ENCODE measurements at regions not wholly inside any gene's neighbourhood (a gene's known extent, or its start where the extent isn't known, plus 50 kb on each side); places are given as distances from the start of the nearest gene placed in this dataset.
"Not testable (repeated sequence)": the region's sequence is repeated elsewhere in the genome, so short reads cannot be mapped to it uniquely, and the experiment has no call there.

DNA sequence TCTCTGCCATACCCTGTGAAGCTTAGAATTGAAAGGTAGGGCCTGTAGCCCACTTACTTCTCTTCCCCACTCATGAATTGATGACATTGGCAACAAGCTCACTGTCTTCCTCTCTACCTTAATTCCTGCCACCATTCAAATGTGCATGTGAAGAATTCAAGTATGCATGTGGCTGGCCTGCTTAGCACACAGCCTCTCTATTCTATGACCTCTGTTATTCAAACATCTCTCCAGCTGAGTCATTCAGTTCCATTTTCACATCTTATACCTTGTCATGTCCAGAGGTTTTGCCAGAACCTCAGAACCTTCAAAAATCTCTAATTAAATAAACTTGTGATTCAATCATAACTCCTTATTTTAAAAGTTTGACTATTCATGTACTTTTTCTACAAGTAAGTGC, 114.7 kb upstream of the MAN2A1 start:
- no peak for DNase-seq

DNA sequence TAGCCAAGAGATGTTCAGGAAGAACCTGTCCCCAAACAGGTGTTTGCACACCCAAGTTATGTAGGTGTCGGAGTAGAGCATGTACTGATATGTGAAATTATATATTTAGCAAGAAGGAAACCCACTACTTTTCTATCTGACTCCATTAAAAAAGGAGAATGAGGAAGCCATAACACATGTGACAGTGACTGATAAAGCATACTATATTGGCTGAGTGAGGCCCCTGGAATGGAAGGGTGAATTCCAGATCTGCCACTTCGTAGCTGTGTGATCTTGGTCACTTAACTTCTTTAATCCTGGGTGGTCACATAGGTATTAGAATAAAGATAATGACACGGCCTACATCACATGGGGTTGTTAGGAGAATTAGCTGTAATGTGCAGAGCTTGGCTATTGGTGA, 116.0 kb upstream of the MAN2A1 start:
- no peak for DNase-seq

DNA sequence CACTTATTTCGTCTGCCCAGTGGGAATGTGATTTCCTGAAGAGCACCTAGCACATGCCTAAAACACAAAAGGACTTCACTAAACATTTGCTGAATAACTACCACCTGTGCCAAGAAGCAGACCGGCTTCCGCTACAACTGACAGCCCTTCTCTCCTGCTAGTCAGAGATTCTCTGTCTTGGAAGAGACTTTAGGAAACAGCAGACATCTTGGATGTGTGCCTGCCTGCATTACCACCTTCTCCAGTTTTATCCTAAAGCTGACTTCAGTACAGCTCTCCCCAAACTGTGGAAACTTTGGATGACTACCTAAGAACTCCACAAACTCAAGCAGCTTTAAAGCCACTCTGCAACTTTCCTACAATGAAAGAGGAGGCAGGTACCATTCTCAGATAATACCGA, 116.5 kb upstream of the MAN2A1 start:
- no peak for DNase-seq

DNA sequence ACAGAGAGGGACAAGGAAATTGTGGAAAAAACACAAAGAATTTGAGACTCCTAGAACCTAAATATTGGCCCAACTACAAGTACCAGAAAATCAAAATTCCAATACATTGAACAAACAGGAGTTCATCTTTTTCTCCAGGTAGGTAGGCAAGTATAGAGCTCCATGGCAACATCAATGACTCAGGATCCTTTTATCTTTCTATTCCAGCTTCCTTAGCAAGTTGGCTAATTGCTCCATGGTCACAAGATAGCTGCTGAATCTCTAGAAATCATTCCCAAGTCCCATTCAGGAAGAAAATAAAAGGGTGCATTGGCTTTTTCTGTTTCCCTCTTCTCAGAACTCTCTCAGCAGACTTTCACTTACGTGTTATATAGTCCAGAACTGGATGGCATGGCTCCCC, 117.9 kb upstream of the MAN2A1 start:
- DNase-seq = no peak

DNA sequence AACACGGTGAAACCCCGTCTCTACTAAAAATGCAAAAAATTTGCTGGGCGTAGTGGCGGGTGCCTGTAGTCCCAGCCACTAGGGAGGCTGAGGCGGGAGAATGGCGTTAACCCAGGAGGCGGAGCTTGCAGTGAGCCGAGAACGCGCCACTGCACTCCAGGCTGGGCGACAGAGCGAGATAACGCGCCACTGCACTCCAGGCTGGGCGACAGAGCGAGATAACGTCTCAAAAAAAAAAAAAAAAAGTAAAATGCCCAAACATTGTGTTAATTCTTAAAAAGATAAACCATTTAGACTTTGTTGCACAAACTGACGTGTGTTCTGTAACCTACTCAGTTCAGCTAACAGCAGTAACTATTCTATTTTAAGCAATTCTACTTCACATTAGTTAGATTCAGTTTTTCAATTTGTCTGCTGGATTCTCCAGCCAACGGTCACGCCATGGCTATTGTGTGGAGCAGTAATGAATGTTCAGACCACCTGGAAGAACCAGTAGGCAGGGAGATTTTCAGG, 119.3 kb upstream of the MAN2A1 start:
- no peak for DNase-seq

DNA sequence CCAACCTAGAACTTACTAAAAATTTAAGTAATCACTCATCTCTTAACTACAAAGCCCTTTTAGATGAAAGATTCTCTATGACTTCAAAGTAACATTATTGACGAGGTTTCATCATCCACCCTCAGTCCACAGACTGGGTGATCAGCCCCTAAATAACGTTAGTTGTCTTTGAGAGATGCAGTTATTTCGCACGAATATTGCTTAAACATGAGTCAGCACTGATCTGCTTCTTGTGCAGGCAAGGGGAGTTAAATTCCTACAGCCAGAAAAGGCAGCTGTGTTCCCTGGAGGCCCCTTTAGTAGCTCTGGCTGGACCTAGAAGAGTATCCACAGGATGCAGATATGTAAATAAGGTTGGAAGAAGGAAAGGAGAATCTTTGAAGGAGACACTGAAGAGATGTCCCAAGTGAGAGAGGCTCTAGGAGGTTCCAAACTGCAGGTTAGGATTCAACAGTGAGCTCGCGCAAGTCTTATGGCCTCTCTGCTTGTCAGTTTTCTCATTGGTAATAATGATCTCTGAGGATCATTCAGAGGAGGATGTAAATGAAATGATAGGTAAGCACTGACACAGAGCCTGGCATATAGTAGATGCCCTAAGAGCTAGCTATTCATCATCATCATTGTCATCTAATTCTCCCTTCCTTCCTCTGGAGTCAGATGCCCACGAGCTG, 122.2 kb upstream of the MAN2A1 start:
- no peak for DNase-seq

DNA sequence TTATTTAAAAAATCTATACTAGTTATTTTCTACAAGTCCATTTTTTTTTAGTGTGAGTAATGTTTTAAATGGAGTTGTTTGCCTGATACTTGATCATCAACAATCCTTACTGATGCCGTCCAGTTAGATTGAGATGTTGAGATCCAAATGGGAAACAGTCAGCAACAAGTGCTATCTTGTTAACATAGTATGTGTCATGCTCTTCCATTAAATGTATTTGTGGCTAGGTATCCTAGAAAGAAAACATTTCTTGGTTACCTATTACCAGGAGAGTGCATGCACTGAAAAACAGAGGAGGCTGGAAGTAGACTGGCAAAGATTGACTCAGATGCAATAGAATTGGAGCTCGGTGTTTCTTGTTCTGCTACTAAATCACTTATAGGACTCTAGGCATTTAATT, 123.4 kb upstream of the MAN2A1 start:
- no peak for DNase-seq

DNA sequence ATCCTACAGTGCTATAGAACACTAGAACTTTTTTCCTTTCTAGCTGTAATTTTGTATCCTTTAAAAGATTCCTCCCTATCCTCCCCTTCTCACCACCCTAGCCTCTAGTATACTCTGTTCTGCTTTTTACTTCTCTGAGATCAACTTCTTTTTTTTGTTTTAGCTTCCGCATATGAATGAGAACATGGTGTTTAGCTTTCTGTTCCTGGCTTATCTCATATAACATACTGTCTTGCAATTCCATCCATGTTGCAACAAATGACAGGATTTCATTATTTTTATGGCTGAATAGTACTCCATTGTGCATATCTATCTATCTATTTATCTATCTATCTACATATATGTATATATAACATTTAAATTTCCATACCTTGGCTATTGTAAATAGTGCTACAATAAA, 126.0 kb upstream of the MAN2A1 start:
- no peak for DNase-seq

DNA sequence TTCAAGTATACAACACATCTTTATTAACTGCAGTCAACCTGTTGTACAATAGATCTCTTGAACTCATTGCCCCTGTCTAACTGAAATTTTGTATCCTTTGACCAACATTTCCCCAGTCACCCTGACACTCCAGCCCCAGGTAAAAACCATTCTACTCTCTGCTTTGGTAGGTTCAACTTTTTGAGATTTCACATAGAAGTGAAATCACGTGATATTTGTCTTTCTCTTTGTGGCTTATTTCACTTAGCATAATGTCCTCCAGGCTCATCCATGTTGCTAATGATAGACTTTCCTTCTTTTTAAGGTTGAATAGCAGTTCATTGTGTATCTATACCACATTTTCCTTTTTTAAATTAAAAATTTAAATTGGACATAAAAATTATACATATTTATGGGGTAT, 126.5 kb upstream of the MAN2A1 start:
- no peak for DNase-seq

DNA sequence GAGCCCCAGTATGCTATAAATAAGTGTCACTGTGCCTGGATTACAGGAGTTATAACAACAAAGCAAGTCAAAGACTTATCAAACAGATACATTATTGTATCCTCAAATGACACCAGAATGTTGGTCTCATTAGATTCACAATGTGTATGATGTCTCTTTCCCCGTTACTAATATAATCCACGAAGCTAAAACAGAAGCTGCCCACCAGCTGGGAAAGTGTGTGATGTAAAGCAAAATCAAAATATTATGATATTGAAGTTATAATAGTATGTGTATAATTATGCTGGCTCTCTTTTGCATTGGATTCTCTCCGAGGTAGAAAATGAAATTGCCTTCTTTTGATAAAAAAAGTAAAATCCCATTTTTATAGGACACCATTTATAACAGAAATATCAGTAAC, 127.3 kb upstream of the MAN2A1 start:
- no peak for DNase-seq

DNA sequence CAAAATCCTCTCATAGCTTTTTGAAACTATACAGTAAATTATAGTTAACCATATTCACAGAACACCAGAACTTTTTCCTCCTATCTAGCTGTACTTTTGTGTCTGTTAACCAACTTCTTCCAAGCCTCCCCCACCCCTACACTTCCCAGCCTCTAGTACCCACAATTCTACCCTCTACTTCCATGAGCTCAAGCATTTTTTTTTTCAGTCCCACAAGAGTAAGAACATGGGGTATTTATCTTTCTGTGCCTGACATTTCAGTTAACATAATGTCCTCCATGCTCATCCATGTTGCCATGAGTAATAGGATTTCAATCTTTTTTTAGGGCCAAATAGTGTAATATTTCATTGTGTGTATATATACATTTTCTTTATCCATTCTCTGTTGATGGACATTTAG, 128.3 kb upstream of the MAN2A1 start:
- DNase-seq = no peak

DNA sequence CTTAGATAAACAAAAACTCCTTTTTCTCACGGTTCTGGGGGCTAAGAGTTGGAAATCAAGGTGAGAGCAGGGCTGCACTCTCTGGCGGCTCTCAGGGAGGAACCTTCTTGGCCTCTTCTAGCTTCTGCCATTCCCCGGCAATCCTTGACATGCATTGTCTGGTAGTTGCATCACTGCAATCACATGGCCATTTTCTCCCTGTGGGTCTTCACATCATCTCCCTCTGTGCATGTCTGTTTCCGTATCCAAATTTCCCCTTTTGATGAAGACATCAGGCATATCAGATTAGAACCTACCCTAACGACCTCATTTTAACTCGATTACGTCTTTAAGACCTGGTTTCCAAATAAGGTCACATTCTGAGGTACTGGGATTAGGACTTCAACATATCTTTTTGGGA, 129.2 kb upstream of the MAN2A1 start:
- DNase-seq = no peak

DNA sequence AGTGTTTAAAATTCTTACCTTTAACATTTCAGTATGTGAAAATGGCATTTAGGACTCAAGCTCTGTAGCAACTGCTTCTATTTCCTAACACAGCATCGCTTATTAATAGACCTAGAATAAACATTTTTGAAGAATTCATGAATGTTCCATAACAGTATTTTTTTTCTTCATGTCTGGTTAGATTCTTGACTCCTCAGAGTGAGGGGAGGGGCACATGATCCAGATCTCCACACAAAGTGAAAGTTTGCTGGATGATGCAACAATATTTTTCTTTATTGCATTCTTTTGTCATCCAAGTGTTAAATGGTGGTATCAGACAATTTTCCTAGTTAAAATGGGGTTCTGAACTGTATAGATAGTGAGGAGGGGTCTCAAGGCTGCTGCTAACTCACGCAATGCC, 130.8 kb upstream of the MAN2A1 start:
- no peak for DNase-seq

DNA sequence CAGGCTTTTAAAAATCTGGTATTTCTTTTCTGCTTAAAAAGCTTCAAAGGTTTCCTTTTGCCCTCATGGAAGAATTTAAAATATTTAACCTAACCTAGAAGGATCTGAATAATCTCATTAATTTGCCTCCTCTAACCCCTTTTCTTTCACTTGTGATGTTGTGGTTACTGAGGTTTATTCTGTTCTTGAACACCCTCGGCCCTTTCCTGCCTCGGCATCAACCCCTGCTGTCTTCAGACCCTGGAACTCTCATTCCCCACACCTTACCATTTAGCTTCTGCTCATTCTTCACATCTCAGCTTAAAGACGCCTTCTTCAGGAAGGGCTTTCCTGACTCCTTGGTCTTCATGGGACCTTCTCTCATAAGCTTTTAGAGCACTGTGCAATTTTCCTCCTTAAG, 131.4 kb upstream of the MAN2A1 start:
- DNase-seq = no peak

DNA sequence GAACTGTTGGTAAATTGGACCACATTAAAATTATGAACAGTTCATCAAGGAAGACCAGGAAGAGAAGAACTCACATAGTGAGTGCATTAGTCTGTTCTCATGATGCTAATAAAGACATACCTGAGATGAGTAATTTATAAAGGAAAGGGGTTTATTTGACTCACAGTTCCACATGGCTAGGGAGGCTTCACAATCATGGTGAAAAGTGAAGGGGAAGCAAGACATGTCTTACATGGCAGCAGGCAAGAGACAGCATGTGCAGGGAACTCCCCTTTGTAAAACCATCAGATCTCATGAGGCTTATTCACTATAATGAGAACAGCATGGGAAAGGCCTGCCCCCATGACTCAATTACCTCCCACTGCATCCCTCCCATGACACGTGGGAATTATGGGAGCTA, 135.9 kb upstream of the MAN2A1 start:
- DNase-seq = no peak

DNA sequence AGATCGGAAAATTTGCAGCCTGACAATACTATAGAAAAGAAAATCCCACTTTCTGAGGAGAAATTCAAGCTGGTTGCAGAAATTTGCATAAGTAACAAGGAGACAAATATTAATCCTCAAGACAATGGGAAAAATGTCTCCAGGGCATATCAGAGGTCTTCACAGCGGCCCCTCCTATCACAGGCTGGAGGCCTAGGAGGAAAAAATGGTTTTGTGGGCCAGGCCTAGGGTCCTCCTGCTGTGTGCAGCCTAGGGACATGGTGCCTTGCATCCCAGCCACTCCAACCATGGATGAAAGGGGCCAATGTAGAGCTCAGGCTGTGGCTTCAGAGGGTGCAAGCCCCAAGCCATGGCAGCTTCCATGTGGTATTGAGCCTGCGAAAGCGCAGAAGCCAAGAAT, 138.5 kb upstream of the MAN2A1 start:
- not testable (repeated sequence) for DNase-seq

DNA sequence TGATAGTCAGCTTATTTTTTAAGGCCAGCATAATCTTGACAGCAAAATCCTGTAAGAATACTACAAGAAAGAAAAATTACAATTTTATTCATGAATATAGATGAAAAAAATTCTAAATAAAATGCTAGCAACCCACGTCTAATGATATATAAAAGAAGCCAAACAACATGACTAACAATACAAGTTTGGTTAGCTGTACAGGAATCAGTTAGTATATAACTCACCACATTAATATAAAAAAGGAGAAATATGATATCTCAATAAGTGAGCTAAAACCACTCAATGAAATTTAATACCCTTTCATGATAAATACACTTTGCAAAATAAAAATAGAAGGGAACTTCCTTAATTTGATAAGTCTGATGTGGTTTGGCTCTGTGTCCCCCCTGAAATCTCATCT, 139.7 kb upstream of the MAN2A1 start:
- no peak for DNase-seq

DNA sequence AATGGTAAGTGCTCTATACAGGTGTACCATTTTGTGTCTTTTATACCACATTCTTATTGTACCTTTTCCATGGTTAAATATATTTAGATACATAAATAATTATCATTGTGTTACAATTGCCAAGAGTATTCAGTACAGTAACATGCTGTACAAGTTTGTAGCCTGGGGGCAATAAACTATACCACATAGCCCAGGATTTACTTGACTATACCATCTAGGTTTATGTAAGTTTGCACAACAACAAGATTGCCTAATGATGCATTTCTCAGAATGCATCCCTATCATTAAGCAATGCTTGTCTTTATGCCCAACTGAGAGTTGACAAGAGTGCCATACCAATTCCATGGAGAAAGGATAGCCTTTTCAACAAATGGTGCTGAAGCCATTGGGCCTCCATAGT, 136.7 kb upstream of the PJA2 start:
- DNase-seq = no peak

DNA sequence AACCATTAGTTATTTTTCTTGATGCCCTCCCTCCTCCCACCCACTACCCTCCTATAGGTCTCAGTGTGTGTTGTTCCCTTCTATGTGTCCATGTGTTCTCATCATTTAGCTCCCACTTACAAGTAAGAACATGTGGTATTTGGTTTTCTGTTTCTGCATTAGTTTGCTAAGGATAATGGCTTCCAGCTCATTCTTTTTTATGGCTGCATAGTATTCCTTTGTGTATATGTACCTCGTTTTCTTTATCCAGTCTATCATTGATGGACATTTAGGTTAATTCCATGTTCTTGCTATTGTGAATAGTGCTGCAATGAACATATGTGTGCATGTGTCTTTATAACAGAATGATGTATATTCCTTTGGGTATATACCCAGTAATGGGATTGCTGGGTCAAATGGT, 135.1 kb upstream of the PJA2 start:
- DNase-seq = not testable (repeated sequence)

DNA sequence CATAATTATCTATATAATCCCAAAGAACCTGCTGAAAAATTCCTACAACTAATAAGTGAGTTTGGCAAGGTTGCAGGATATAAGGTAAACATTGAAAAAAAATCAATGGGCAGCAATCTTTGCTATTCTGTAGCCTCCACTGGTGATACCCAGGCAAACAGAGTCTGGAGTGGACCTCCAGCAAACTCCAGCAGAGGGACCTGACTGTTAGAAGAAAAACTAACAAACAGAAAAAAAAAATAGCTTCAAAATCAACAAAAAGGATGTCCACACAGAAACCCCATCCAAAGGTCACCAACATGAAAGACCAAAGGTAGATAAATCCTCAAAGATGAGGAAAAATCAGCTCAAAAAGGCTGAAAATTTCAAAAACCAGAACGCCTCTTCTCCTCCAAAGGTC, 128.9 kb upstream of the PJA2 start:
- not testable (repeated sequence) for DNase-seq

DNA sequence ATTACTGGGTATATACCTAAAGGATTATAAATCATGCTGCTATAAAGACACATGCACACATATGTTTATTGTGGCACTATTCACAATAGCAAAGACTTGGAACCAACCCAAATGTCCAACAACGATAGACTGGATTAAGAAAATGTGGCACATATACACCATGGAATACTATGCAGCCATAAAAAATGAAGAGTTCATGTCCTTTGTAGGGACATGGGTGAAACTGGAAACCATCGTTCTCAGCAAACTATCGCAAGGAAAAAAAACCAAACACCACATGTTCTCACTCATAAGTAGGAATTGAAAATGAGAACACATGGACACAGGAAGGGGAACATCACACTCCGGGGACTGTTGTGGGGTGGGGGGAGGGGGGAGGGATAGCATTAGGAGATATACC, 125.3 kb upstream of the PJA2 start:
- DNase-seq = not testable (repeated sequence)

DNA sequence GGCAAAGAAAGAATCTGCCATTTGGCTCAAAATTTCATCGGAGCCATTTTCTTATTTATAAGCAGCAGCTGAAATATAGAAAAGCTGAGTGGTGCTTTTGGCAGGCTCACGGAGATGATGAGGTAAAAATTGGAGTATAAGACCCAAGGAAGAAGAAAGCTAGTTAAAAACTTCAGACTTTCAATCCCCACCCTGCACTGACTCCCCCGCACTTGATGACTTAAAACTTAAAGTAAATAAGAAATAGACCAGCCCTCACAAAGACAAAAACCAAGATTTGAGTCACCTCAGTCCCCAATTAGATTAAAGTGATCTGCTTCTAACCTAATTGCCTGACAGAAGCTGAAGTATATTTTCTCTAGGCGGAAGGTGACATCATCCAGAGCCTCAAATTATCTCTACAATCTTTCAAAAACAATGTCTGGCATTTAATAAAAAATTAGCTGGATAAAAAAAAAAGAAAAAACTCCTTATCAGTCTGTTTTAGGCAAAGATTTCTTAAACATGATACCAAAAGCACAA, 124.0 kb upstream of the PJA2 start:
- DNase-seq = no peak

DNA sequence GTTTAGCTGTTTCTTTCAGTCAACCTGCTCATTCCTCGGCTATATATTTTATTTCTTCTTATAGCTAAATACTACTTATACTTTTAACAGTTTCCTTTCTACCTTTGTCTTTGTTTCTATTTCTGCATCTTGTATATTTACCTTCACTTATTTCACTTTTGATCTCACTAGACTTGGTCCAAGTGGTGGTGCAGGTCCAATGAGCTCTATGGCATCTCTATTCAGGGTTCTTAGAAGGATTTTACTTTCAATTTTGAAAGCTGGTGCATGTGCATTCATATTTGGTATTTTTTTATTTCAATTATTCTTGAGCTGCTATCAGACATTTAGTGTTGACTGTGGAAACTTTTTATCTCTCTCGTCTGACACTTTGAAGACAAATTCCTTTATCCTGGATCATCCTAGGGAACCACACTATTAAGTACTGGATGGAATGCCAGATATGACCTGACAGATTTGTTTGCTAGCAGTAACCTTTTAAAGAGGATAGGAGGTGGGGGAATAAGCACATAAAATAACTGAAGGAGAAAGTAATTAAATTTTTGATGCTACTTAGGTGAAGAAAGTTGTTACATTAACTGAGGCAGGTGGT, 123.1 kb upstream of the PJA2 start:
- DNase-seq = no peak

DNA sequence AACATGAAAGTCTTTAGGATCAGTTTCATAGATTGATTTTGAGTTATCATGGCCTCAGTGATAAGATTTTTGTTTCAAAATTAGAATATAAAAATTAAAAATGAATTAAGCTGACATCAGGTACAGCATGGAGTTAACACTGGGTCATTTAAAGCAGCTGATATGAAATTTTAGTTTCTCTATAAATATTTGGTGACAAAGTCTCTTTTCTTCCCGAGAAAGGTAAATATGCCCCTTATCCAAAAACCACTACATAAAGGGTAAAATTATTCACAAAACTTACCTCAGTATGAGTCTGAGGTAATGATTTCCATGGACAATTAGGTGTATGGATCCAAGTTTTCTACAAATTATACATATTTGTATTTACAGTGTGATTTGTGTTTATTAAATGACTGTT, 121.5 kb upstream of the PJA2 start:
- no peak for DNase-seq

DNA sequence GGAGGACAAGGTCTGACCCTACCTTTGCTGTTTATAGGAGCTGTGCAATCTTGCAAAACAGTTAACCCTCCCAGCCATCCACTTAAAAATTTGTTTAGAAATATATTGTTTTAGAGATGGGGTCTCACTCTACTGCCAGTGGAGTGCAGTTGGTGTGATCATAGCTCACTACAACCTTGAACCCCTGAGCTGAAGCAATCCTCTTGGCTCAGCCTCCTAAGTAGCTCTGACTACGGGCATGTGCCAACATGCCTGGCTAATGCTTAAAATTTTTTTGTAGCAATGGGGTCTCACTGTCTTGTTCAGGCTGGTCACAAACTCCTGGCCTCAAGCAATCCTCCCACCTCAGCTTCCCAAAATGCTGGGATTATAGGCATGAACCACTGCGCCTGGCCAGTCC, 120.2 kb upstream of the PJA2 start:
- DNase-seq = no peak
